CD14-positive monocyte (primary cell): ENCODE measurements at regions not wholly inside any gene's neighbourhood (a gene's known extent, or its start where the extent isn't known, plus 50 kb on each side); places are given as distances from the start of the nearest gene placed in this dataset.

ENCODE experiments used
- DNase-seq, 3 donors: peaks; one replicate each; pipeline ENCODE4 v3.0.0-alpha.2; 2011 to 2022
- H2AFZ ChIP-seq: 2 replicates; pipeline ENCODE4 v1.6.0; 2012; ENCODE audit warnings: mild to moderate bottlenecking, low read depth, low read length, inconsistent platforms; ENCODE audit not compliant: insufficient read depth, poor library complexity, severe bottlenecking
- H3K27ac ChIP-seq, 2 donors: 1 replicate in 1 of 2; 2 replicates in 1 of 2; pipeline ENCODE4 v1.5.1; 2012 to 2013; ENCODE audit warnings: low read length in 2 of 2, control low read depth in 1 of 2, inconsistent platforms in 1 of 2, low read depth in 1 of 2, mild to moderate bottlenecking in 1 of 2
- H3K27me3 ChIP-seq, 2 donors: one replicate each; pipeline versions ENCODE4 v1.6.0 to v1.6.1; 2011 to 2013; ENCODE audit warnings: low read length in 2 of 2; ENCODE audit not compliant: control insufficient read depth in 2 of 2, insufficient read depth in 2 of 2
- H3K36me3 ChIP-seq, 2 donors: replicated peaks in 1 of 2; 1 replicate in 1 of 2; 2 replicates in 1 of 2; pipeline versions ENCODE4 v1.5.1 to v1.6.1; 2012 to 2013; ENCODE audit warnings: low read length in 2 of 2, control low read depth in 1 of 2, inconsistent platforms in 1 of 2, mild to moderate bottlenecking in 1 of 2; ENCODE audit not compliant: insufficient read depth in 2 of 2, control insufficient read depth in 1 of 2
- H3K4me1 ChIP-seq, 2 donors: 1 replicate in 1 of 2; 2 replicates in 1 of 2; pipeline versions ENCODE4 v1.5.1 to v1.6.1; 2012 to 2013; ENCODE audit warnings: low read length in 2 of 2, control low read depth in 1 of 2, inconsistent platforms in 1 of 2, mild to moderate bottlenecking in 1 of 2, moderate library complexity in 1 of 2; ENCODE audit not compliant: insufficient read depth in 2 of 2, control insufficient read depth in 1 of 2
- H3K4me2 ChIP-seq: replicated peaks from 2 replicates; pipeline ENCODE3; 2012; ENCODE audit warnings: low read length, moderate library complexity, mild to moderate bottlenecking; ENCODE audit not compliant: poor library complexity, severe bottlenecking; ENCODE audit errors: extremely low read depth
- H3K4me3 ChIP-seq, 3 experiments: fragments of 200-600 bp in 1 of 3; sonication (generic) in 1 of 3; replicated peaks in 1 of 3; 1 replicate in 2 of 3; 2 replicates in 1 of 3; pipeline ENCODE4 v1.5.1; 2011 to 2013; ENCODE audit warnings: low read length in 3 of 3, mild to moderate bottlenecking in 3 of 3, control low read depth in 2 of 3, low read depth in 2 of 3, inconsistent platforms in 1 of 3, moderate library complexity in 1 of 3
- H3K79me2 ChIP-seq: 2 replicates; pipeline ENCODE4 v1.6.0; 2012; ENCODE audit warnings: mild to moderate bottlenecking, control low read depth, inconsistent platforms, low read length, moderate library complexity; ENCODE audit not compliant: insufficient read depth
- H3K9ac ChIP-seq: 2 replicates; pipeline ENCODE4 v1.6.0; 2017; ENCODE audit warnings: low read length, mild to moderate bottlenecking; ENCODE audit not compliant: insufficient read depth, poor library complexity, severe bottlenecking
- H3K9me3 ChIP-seq, 2 donors: replicated peaks in 1 of 2; 1 replicate in 1 of 2; 2 replicates in 1 of 2; pipeline versions ENCODE4 v1.5.1 to v1.6.1; 2012 to 2013; ENCODE audit warnings: low read length in 2 of 2, control low read depth in 1 of 2; ENCODE audit not compliant: control insufficient read depth in 1 of 2, insufficient read depth in 1 of 2
- H4K20me1 ChIP-seq: 2 replicates; pipeline ENCODE4 v1.6.0; 2012; ENCODE audit warnings: mild to moderate bottlenecking, low read length, control low read depth, moderate library complexity; ENCODE audit not compliant: insufficient read depth
- H3K27ac Mint-ChIP-seq, 7 donors: one replicate each; pipeline ENCODE4 v1.8.0; 2020; ENCODE audit warnings: mild to moderate bottlenecking in 7 of 7, mixed read lengths in 7 of 7, moderate library complexity in 6 of 7, inconsistent platforms in 2 of 7
- H3K27me3 Mint-ChIP-seq, 3 donors: one replicate each; pipeline ENCODE4 v1.8.0; 2021 to 2022; ENCODE audit warnings: low read depth in 3 of 3, mild to moderate bottlenecking in 3 of 3, mixed read lengths in 3 of 3, moderate library complexity in 3 of 3, inconsistent platforms in 1 of 3
- H3K36me3 Mint-ChIP-seq, 2 donors: one replicate each; pipeline ENCODE4 v1.8.0; 2020; ENCODE audit warnings: mixed read lengths in 2 of 2, inconsistent platforms in 1 of 2, mild to moderate bottlenecking in 1 of 2
- H3K4me1 Mint-ChIP-seq: one replicate; pipeline ENCODE4 v1.8.0; 2020; ENCODE audit warnings: mild to moderate bottlenecking, mixed read lengths
- H3K4me3 Mint-ChIP-seq, 2 donors: one replicate each; pipeline ENCODE4 v1.8.0; 2020; ENCODE audit warnings: mild to moderate bottlenecking in 2 of 2, mixed read lengths in 2 of 2, moderate library complexity in 1 of 2
- H3K9me3 Mint-ChIP-seq, 7 donors: one replicate each; pipeline ENCODE4 v1.8.0; 2020 to 2022; ENCODE audit warnings: mixed read lengths in 7 of 7, mild to moderate bottlenecking in 6 of 7, moderate library complexity in 6 of 7, inconsistent platforms in 2 of 7
- CTCF ChIP-seq: fragments of 200-600 bp; IDR thresholded peaks from one replicate; pipeline ENCODE4 v1.8.0; 2022; ENCODE audit warnings: antibody characterized with exemption, mild to moderate bottlenecking
- WGBS: methylation state at CpG from one replicate; pipeline ENCODE4 v1.1.5; 2013; ENCODE audit warnings: missing lambda C conversion rate; ENCODE audit not compliant: insufficient coverage; 5-methylcytosine and 5-hydroxymethylcytosine counted together
- intact Hi-C, 2 donors: fragments of 100-400 bp; cut with micrococcal nuclease; formaldehyde crosslinking; loops; one replicate each; pipeline versions ENCODE4 v1.15.0 to v1.15.1; 2023

GRCh38 chr15:87639305-87640011 lies 617.1 kb downstream of the NTRK3 start:
- Histone ChIP-seq H4K20me1 (no peaks in the 10 kb centered on the region), H3K36me3 (no peaks in the 10 kb centered on the region), H3K4me2 (no peak overlapping the region), H3K4me1 (no peaks in the 10 kb centered on the region), H2AFZ (no peak overlapping the region), H3K27ac (no peak overlapping the region), H3K4me3 (no peak overlapping the region), H3K27me3 (no peaks in the 10 kb centered on the region), H3K79me2 (no peaks in the 10 kb centered on the region), H3K9ac (no peak overlapping the region), H3K9me3 (no peaks in the 10 kb centered on the region)
- intact Hi-C loops: no loop called here
- H3K36me3 Mint-ChIP-seq: no peaks in the 10 kb centered on the region
- TF ChIP-seq CTCF: no peak
- no peaks in the 10 kb centered on the region for H3K4me1 Mint-ChIP-seq
- no CpG with 5 or more reads among the region's 4 CpGs for WGBS
- H3K27me3 Mint-ChIP-seq: no peaks in the 10 kb centered on the region
- no peak for DNase-seq
- peaks cover 0 to 3% (median 0%) of the 10 kb centered on the region in 7 donors for H3K9me3 Mint-ChIP-seq
- no peak overlapping the region for H3K27ac Mint-ChIP-seq
- no peak overlapping the region for H3K4me3 Mint-ChIP-seq

- Mint-ChIP-seq H3K36me3 (no peaks in the 10 kb centered on the region), H3K27me3 (no peaks in the 10 kb centered on the region), H3K4me3 (no peak overlapping the region), H3K4me1 (no peaks in the 10 kb centered on the region), H3K9me3 (peaks cover 0 to 2% (median 0%) of the 10 kb centered on the region in 7 donors), H3K27ac (no peak overlapping the region)
- TF ChIP-seq CTCF: no peak
- Histone ChIP-seq H3K36me3 (no peaks in the 10 kb centered on the region), H3K9ac (no peak overlapping the region), H3K4me1 (no peaks in the 10 kb centered on the region), H3K4me3 (no peak overlapping the region), H3K4me2 (no peak overlapping the region), H2AFZ (no peak overlapping the region), H4K20me1 (no peaks in the 10 kb centered on the region), H3K27ac (no peak overlapping the region), H3K27me3 (no peaks in the 10 kb centered on the region), H3K79me2 (no peaks in the 10 kb centered on the region), H3K9me3 (no peaks in the 10 kb centered on the region)
- DNase-seq: no peak
- intact Hi-C loops: no loop called here
- 80% methylated on average over 3 of the region's 3 CpGs for WGBS
Observed at GRCh38 chr15:87638554-87639083, 617.9 kb downstream of the NTRK3 start.
